Cardiac fibroblast (primary cell): ENCODE measurements at regions not wholly inside any gene's neighbourhood (a gene's known extent, or its start where the extent isn't known, plus 50 kb on each side); places are given as distances from the start of the nearest gene placed in this dataset.
"Not testable (repeated sequence)": the region's sequence is repeated elsewhere in the genome, so short reads cannot be mapped to it uniquely, and the experiment has no call there.

Source experiments
- DNase-seq, 2 donors: peaks; one replicate each; pipeline versions ENCODE4 v3.0.0 to v3.0.0-alpha.2; 2010; ENCODE audit warnings: low read depth in 2 of 2
- H3K4me3 ChIP-seq, 2 donors: replicated peaks in 1 of 2; 1 replicate in 1 of 2; 2 replicates in 1 of 2; pipeline ENCODE4 v1.5.1; 2011; ENCODE audit warnings: low read depth in 2 of 2, low read length in 2 of 2, mild to moderate bottlenecking in 2 of 2, moderate library complexity in 1 of 2
- CTCF ChIP-seq: IDR thresholded peaks from one replicate; pipeline ENCODE4 v1.5.1; 2011; ENCODE audit warnings: low read depth, mild to moderate bottlenecking, low read length, inconsistent platforms

- no peak for TF ChIP-seq CTCF
- no peak for DNase-seq
Observed at GRCh38 chr2:101581675-101582299, 106.9 kb upstream of the RFX8 start.

DNA sequence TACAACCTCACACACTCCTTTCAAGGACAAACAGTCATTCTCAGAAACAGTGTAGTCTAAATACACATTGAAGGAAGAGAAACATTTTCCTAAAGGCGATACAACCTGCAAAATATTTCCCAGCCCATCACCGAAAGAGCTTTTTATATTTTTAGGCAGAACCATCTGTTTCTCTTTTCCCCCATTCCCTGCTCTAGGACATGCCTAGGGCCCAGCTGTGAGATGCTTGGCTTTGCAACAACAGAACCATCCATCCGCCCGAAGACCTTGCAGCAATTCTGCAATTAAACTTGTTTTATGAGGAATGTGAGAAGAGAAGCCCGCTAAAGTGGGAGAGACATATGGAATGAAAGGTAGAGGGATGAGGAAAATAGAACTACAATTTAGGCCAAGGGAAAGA is 105.6 kb upstream of the RFX8 start:
- no peak overlapping the region for H3K4me3 ChIP-seq
- no peak for DNase-seq
- TF ChIP-seq CTCF = no peak

More at GRCh38 chr2:101581675-101582299, 106.9 kb upstream of the RFX8 start:
- no peak overlapping the region for H3K4me3 ChIP-seq

DNA sequence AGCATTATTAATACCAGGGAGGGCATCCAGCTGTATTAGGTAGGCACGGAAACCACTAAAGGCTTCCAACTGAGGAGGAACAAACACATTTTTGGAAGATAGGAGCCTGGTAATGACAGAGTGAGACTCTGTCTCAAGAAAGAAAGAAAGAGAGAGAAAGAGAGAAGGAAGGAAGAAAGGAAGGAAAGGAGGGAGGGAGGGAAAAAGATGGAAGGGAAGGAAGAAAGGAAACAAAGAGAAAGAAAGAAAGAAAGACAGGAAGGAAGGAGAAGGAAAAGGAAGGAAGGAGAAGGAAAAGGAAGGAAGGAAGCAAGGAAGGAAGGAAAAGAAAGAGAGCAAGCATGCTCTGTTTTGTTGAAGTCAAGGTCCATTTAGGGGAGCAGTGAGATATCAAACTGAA is 103.8 kb upstream of the RFX8 start:
- no peak for TF ChIP-seq CTCF
- no peak overlapping the region for H3K4me3 ChIP-seq
- no peak for DNase-seq

GRCh38 chr2:101578135-101578534 is 103.2 kb upstream of the RFX8 start:
- H3K4me3 ChIP-seq, DNase-seq: not testable (repeated sequence)

- H3K4me3 ChIP-seq = no peak overlapping the region
- TF ChIP-seq CTCF = no peak
- DNase-seq = peak in 1 of 2 donors; percentile 13
Observed at GRCh38 chr2:101577173-101577572, 102.3 kb upstream of the RFX8 start.

GRCh38 chr2:101574622-101575021 is 99.7 kb upstream of the RFX8 start:
- TF ChIP-seq CTCF = no peak

DNA sequence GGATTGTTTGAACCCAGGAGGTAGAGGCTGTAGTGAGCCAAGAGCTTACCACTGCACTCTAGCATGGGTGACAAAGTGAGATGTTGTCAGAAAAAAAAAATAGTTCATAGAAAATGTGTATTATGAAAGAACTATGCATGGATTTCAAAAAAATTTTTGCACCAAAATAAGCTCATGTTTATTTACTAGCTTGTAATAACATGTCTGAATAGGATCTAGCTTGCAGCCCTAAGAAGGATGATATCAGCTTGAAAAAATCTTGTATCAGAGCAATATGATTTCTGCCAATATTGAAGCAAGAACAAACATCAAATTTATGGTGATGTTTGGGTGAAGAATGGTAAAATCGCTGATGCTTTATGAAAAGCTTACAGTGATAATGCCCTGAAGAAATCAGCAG is 97.0 kb upstream of the RFX8 start:
- no peak overlapping the region for H3K4me3 ChIP-seq
- TF ChIP-seq CTCF = no peak
- no peak for DNase-seq

More at GRCh38 chr2:101574622-101575021, 99.7 kb upstream of the RFX8 start:
- H3K4me3 ChIP-seq = no peak overlapping the region
- DNase-seq = no peak
